SKM-1 treated with dmso at 0.1 percent for 144 hours (cell line): ENCODE measurements at regions not wholly inside any gene's neighbourhood (a gene's known extent, or its start where the extent isn't known, plus 50 kb on each side); places are given as distances from the start of the nearest gene placed in this dataset.

ENCODE experiments used
- DNase-seq: peaks from one replicate; lab custom pipeline; 2025; ENCODE audit not compliant: unreplicated experiment; lab: John Stamatoyannopoulos, UW

DNA sequence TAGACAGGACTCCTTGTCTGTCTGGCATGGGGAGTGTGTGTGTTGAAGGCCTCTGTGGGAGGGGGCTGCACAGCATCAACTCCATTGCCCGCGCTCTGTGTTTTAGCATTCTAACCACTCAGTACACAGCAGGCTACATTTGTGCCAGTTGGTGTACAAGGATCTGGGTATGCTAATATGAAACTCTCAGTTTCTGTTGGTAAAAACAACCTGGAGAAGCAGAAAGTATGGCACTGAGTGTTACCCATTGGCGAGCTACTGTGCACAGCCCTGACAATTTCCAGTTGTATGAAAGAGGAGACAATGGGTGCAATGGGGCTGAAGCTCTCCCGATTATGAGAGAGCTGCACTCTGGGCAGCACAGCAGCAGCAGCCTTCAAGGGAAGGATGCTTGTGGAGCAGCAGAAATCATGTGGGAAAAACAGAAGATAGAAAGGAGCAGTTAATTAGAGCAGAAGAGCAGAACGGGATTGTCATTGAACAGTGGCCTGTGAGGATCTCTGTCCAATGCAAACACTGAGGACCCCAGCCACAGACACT, 443.6 kb downstream of the CBLN2 start:
- no peak for DNase-seq

DNA sequence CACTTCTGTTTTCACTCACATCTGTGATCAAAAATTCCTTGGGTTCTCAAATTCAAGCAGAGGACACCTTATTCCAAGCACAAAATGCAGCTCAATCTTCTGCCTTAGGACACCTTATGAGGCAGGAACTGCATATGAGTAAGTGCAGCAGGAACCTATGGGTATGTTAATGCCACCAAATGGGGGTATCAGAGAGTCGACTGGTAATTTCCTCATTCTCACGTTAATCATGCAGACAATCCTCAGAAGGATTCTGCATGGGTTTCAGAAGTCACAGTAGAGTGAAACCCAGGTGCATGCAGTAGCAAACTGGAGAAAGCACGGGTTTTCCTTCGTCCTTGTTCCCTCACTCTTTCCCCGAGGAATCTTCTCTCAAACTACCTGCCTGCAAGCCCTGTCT, 452.8 kb downstream of the CBLN2 start:
- DNase-seq = no peak

DNA sequence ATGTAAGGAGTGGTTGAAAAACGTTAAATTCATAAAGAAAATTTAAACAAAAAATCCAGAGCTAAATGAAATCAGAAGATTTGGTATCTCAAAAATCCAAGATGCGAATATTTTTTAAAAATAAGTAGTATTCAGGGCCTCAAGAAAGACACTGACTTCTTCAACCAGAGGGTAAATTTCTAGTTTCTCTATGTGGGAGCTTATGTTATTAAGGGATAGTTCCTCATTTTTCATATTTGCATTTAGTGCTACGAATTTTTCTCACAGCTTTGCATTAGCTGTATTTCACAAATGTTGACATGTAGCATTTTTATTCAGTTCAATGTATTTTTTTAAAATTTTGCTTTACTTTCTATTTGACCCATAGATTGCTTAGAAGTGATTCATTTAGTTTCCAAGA, 454.7 kb downstream of the CBLN2 start:
- DNase-seq = no peak

GRCh38 chr18:72086421-72086820, 457.7 kb downstream of the CBLN2 start:
- DNase-seq = peak; percentile 63

DNA sequence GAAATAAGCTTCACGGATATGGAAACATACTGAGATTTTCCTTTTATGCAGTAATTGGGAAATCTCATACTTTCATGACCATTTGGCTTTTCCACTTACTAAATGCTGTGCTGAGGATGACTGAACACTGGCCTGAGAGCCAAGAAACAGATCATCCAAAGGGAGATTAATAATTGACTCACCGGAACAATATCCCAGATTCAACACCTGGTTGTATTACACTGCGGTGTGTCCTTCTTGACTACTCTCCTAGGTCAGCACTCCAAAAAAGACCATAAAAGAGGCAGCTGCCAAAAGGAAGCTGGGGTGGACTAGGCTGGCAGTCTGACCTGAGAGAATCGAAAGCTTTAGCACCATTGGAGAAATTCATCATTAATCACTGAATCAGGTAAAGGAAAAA, 469.1 kb downstream of the CBLN2 start:
- no peak for DNase-seq

DNA sequence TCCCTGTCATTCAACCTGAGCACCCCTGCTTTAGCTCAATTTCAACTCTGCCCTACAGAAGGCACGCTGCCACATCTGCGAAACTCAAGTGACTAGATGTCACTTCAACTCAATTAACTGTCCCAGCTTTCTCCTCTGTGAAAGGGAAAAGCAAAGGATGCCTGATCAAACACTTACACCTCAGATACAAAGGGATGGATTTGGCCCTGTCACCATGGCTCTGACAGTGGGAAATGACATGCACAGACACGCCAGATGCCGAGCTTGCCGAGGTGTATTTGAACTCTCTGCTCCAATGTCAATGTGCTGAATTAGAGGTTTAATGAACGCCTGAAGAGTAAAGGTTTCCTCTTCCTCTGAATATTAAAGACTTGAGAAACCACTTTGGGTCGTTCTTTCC, 481.1 kb downstream of the CBLN2 start:
- no peak for DNase-seq

DNA sequence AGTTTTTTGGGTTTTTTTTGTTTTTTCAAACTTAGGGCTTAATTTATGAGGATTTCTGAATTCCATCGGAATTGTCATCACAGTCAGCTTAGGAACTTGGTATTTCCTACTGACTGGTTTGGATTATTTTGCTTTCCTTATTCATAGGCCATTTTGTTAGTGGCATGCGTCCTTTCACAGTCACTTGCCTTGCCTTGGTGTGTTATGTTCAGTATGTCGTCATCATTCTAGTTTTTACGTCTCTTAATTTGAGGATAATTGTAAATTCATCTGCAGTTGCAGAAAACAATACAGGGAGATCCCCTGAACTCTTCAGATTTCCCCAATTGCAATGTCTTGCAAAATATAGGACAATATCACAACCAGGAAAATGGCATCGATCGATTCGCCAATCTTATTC, 485.3 kb downstream of the CBLN2 start:
- DNase-seq = no peak

DNA sequence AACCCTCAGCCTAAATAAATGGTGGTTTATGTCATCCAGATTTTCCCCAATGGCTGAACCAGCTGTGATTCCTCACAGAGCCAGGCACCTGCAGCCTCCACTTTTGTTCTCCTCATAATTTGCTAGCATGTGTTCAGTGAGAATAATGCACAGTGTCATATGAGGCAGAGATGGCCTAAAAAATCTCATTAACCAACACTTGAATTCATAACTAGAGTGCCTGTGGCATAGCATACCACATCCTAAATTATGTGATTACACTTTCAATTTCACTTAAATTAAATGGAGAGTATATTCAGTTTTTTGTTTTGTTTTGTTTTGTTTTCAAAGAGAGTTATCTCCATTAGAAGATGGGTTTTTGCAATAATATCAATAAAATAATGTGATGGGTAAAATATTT, 488.0 kb downstream of the CBLN2 start:
- no peak for DNase-seq

DNA sequence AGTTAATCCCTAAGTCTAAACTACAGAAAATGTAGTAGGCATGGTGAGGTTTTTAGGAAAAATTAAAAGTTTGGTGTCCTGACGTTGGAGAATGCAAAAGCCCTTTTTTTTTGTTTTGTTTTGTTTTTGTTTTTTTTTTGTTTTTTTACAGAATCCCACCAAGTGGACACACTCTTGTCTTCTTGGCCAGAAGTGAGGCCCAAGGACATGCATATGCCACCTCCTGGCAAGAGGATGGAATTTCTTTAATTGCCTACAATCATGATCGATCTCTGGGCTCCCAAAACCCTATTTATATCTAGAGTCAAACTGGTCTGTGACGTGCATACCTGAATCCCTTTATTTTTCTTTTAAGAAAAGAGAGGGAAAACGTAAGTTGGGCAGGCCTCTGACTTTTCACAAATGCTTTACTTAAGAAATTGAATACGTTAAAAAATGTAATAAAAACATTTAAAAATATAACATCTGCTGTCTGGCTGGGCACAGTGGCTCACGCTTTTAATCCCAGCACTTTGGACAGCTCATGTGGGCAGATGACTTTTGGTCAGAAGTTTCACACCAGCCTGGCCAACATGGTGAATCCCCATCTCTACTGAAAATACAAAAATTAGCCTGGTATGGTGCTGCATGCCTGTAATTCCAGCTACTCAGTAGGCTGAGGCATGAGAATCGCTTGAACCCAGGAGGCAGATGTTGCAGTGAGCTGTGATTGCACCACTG, 502.7 kb downstream of the CBLN2 start:
- no peak for DNase-seq

GRCh38 chr18:72013427-72013850, 530.7 kb downstream of the CBLN2 start:
- no peak for DNase-seq

DNA sequence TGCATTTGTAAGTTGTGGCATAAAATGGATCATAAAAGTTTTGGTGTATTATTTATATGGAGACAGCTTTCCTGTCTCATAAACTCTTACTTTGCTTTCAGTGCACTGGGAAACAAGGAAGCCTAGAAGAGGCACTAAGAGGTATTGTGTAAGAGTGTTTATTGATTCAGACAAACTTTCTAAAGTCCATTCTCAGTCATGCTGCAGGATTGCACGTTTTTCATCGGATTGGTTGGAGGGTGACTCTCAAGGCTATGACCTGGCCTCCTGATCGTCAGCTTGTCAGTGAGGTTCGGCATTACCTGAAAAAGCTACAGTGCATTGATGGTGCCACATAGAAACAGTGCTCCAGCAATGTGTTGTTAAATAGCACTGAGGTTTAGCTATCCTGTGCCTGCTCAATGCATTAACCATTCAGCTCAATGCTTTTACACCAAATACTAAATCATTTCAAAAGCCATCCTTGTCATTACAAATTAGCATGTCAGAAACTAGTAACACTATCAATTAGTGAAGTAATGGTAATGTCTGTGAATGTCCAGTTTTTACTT, 545.5 kb downstream of the CBLN2 start:
- DNase-seq = no peak

GRCh38 chr18:71995904-71996465, 548.2 kb downstream of the CBLN2 start:
- no peak for DNase-seq

DNA sequence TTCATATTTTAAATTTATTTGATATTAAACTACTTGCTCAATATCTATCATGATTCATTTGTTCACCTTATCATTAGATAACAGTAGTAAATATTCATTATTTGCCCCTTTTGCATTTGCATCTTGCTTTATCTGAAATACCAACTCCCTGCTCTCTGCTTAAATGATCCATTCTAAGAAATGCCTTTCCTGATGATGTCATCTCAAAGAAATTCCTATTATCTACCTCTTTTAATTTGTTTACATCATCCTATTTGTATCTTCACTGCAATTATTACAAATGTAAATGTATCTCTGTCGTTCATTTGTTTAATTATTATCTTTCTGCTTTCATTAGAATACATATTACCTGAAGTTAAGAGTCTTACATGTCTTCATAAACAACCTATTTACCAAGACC, 549.9 kb downstream of the CBLN2 start:
- DNase-seq = no peak

GRCh38 chr18:71989616-71990015, 554.5 kb downstream of the CBLN2 start:
- DNase-seq = no peak

DNA sequence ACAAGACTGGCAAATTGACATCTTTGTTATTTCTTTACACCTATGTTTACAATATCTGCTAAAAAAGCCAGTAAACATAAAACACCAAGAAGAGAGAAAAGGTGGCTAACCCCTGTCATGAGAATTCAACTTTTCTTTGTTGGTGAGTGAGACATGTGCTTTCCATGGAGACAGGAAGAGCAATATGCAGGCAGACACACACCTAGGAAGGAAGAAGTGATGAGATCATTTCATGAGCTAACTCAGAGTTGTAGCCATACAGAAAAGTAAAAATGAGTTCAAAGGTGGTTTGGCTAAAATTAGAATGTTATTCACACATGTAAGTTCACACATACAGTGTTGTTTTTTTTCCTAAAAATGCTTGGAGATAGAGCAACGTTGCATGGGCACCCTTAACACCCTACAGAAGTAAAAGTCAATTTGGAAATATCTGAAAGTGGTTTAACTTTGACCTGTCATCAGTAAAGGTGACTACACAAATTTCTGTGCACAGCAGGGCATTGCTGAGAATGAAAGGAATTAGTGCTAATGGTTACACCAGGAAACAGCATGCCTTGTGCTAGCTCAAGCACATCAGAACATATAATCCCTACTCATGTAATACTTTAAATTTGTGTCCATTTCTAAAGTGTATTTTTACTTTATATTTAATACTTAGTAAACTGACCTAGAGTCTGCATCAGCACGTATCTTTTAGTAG, 557.6 kb downstream of the CBLN2 start:
- no peak for DNase-seq

DNA sequence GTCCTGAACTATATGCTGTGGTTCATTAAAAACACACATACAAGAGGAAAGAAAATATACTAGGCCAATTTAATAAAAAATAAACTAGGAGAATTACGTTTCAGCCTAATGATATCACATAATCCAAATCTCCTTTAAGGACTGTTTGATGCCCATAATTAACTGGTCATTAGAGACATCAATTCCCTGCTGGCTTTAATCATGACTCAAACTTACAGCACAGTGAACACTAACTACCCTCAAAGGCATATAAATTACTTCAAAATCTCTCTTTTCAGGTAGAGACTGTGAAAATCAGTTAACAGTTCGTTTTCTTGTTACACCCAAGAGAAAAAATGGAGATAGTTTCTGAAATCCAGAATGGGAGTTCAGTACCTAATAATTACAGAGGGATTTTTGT, 567.4 kb downstream of the CBLN2 start:
- no peak for DNase-seq

- no peak for DNase-seq
These were observed 577.4 kb downstream of the CBLN2 start for GRCh38 chr18:71966791-71967190.

- no peak for DNase-seq
These were observed 585.5 kb downstream of the CBLN2 start for GRCh38 chr18:71958605-71959004.

DNA sequence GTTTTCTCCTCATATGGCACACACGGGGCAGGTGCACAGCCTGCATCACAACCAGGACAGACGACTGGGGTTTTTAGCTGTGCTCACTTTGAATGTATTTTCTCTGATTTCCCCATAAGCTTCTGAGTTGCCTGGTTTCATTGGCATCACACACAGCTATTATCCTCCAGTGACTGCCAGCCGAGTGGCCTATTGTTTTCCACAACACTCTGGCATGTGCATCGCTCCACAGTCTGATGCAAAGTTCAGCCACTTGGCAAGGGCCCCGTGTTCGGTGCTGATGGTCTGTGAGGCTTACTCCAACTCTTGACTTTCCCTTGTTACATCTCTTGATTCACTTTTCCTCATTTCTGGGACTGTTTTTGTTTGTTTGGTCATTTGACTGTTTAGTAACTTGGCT, 593.1 kb downstream of the CBLN2 start:
- no peak for DNase-seq

- no peak for DNase-seq
These were observed 601.7 kb downstream of the CBLN2 start for GRCh38 chr18:71942433-71942832.

- DNase-seq = no peak
These were observed 604.7 kb downstream of the CBLN2 start for GRCh38 chr18:71939483-71939882.

DNA sequence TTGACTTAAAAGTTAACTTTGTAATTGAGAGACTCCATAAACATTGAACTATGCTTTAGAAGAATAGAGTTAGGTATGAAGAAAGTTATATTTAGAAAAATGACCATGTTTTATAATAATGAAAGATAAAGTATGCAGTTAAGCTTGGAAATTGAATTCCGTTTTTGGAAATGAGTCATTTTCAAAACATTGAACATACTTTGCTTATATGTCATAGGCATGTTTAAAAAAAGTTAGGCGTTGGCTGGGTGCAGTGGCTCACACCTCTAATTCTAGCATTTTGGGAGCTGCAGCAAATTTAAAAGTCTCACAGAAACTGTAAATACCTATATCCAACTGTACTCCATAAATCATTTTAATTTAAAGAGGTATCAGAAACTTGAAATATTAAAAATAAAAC, 607.4 kb downstream of the CBLN2 start:
- no peak for DNase-seq
